GM13977 (cell line): ENCODE measurements at regions not wholly inside any gene's neighbourhood (a gene's known extent, or its start where the extent isn't known, plus 50 kb on each side); places are given as distances from the start of the nearest gene placed in this dataset.

ENCODE experiments used
- DNase-seq: peaks from one replicate; pipeline ENCODE4 v3.0.0; 2012; ENCODE audit warnings: low spot score
- in situ Hi-C: fragments of 300-500 bp; cut with MboI; formaldehyde crosslinking; loops from one replicate; pipeline ENCODE4 v1.12.0; 2022; ENCODE audit warnings: low sequenced_read_pairs, low pct_unique_long_range_greater_than_20kb, mixed read lengths, inconsistent platforms; ENCODE audit not compliant: unreplicated experiment
- TF ChIP-seq, protein P1 (sequence below): IDR thresholded peaks from 2 replicates; pipeline ENCODE4 v1.5.1; 2012; ENCODE audit warnings: mild to moderate bottlenecking, control low read depth; ENCODE audit not compliant: insufficient read depth; ENCODE audit errors: extremely low read depth, missing control alignments

DNA sequence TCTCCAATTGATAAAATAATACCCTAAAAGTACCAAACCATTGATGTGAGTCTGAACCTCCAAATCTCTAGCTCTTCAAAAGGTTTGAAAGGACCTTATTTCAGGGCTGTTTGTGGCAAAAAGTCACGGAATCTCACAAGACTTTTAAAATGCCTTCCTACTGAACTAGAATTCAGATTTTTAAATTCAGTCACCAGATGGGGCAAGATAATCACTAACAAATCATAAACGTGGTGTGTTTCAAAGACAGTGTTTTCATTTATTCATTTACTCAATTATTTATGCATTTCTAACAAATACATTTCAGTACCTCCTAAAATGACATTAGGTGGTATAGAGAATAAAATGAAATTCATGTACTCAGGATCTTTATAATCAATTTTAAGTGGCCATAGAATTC is 68.2 kb upstream of the SMC2 start:
- TF ChIP-seq, protein P1, sequence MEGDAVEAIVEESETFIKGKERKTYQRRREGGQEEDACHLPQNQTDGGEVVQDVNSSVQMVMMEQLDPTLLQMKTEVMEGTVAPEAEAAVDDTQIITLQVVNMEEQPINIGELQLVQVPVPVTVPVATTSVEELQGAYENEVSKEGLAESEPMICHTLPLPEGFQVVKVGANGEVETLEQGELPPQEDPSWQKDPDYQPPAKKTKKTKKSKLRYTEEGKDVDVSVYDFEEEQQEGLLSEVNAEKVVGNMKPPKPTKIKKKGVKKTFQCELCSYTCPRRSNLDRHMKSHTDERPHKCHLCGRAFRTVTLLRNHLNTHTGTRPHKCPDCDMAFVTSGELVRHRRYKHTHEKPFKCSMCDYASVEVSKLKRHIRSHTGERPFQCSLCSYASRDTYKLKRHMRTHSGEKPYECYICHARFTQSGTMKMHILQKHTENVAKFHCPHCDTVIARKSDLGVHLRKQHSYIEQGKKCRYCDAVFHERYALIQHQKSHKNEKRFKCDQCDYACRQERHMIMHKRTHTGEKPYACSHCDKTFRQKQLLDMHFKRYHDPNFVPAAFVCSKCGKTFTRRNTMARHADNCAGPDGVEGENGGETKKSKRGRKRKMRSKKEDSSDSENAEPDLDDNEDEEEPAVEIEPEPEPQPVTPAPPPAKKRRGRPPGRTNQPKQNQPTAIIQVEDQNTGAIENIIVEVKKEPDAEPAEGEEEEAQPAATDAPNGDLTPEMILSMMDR, result no peak
- in situ Hi-C loops, result no loop called here
- no peak for DNase-seq

- no peak for DNase-seq
- in situ Hi-C loops, result no loop called here
- TF ChIP-seq, protein P1, result no peak
These were observed 66.8 kb upstream of the SMC2 start for GRCh38 chr9:104027295-104027694.

GRCh38 chr9:104028827-104029226 is 65.3 kb upstream of the SMC2 start:
- TF ChIP-seq, protein P1, result no peak
- DNase-seq, result no peak
- in situ Hi-C loops, result no loop called here
